ENCODE measurements at regions not wholly inside any gene's neighbourhood (a gene's known extent, or its start where the extent isn't known, plus 50 kb on each side); places are given as distances from the start of the nearest gene placed in this dataset.

GRCh38 chr1:163422738-163423404 is 101.1 kb downstream of the NUF2 start:
- ATAC-seq (ENCODE audit: poor library complexity) (no peak), DNase-seq (no peak)
- Mint-ChIP-seq H3K27me3 (peaks cover 4% of the 10 kb centered on the region), H3K27ac (no peak overlapping the region), H3K36me3 (ENCODE audit: low read depth) (no peaks in the 10 kb centered on the region), H3K9me3 (no peaks in the 10 kb centered on the region), H3K4me1 (ENCODE audit: low read depth) (no peaks in the 10 kb centered on the region), H3K4me3 (no peak overlapping the region)
- H3K27ac ChIP-seq (ENCODE audit: low read depth in 1 of 2, low read length in 2 of 2) = no peak overlapping the region
- no peaks in the 10 kb centered on the region for H3K4me1 ChIP-seq (ENCODE audit: insufficient read depth, low read length)
- CTCF ChIA-PET = no interaction called here
- H3K27me3 ChIP-seq (ENCODE audit: control insufficient read depth in 1 of 2, insufficient read depth in 2 of 2, low read length in 2 of 2) = peaks cover 0 to 5% of the 10 kb centered on the region in 2 experiments
- H3K4me3 ChIP-seq (ENCODE audit: low read length) = no peak overlapping the region
- POLR2A ChIA-PET = no interaction called here
- no peaks in the 10 kb centered on the region for H3K36me3 ChIP-seq (ENCODE audit: insufficient read depth, low read length)
- intact Hi-C loops (cut with DNase I, micrococcal nuclease) = no loop called here
- TF ChIP-seq CTCF (IDR thresholded peaks at IDR 0.05) = no peak
- H3K9me3 ChIP-seq (ENCODE audit: control insufficient read depth in 1 of 2, insufficient read depth in 1 of 2, low read length in 2 of 2) = peaks cover 0 to 7% of the 10 kb centered on the region in 2 experiments

GRCh38 chr1:163426505-163427251 is 104.9 kb downstream of the NUF2 start:
- TF ChIP-seq CTCF (IDR thresholded peaks at IDR 0.05) = no peak
- Mint-ChIP-seq H3K36me3 (ENCODE audit: low read depth) (no peaks in the 10 kb centered on the region), H3K4me3 (no peak overlapping the region), H3K27me3 (peaks cover 6% of the 10 kb centered on the region), H3K9me3 (no peaks in the 10 kb centered on the region), H3K4me1 (ENCODE audit: low read depth) (no peaks in the 10 kb centered on the region), H3K27ac (no peak overlapping the region)
- peaks cover 0 to 4% of the 10 kb centered on the region in 2 experiments for H3K9me3 ChIP-seq (ENCODE audit: control insufficient read depth in 1 of 2, insufficient read depth in 1 of 2, low read length in 2 of 2)
- CTCF ChIA-PET = no interaction called here
- H3K36me3 ChIP-seq (ENCODE audit: insufficient read depth, low read length) = no peaks in the 10 kb centered on the region
- ATAC-seq (ENCODE audit: poor library complexity) (no peak), DNase-seq (no peak)
- H3K4me1 ChIP-seq (ENCODE audit: insufficient read depth, low read length) = no peaks in the 10 kb centered on the region
- H3K4me3 ChIP-seq (ENCODE audit: low read length) = no peak overlapping the region
- H3K27me3 ChIP-seq (ENCODE audit: control insufficient read depth in 1 of 2, insufficient read depth in 2 of 2, low read length in 2 of 2) = no peaks in the 10 kb centered on the region
- no peak overlapping the region for H3K27ac ChIP-seq (ENCODE audit: low read depth in 1 of 2, low read length in 2 of 2)
- intact Hi-C loops (cut with DNase I, micrococcal nuclease) = no loop called here
- POLR2A ChIA-PET = no interaction called here

- Histone ChIP-seq H3K9me3 (ENCODE audit: control insufficient read depth in 1 of 2, insufficient read depth in 1 of 2, low read length in 2 of 2) (peaks cover 0 to 4% of the 10 kb centered on the region in 2 experiments), H3K4me3 (ENCODE audit: low read length) (no peak overlapping the region), H3K27ac (ENCODE audit: low read depth in 1 of 2, low read length in 2 of 2) (no peak overlapping the region), H3K36me3 (ENCODE audit: insufficient read depth, low read length) (no peaks in the 10 kb centered on the region), H3K4me1 (ENCODE audit: insufficient read depth, low read length) (no peaks in the 10 kb centered on the region), H3K27me3 (ENCODE audit: control insufficient read depth in 1 of 2, insufficient read depth in 2 of 2, low read length in 2 of 2) (no peaks in the 10 kb centered on the region)
- intact Hi-C loops (cut with DNase I, micrococcal nuclease) = no loop called here
- H3K9me3 Mint-ChIP-seq = no peaks in the 10 kb centered on the region
- no peak overlapping the region for H3K27ac Mint-ChIP-seq
- POLR2A ChIA-PET = no interaction called here
- peaks cover 6% of the 10 kb centered on the region for H3K27me3 Mint-ChIP-seq
- no peak for ATAC-seq (ENCODE audit: poor library complexity)
- DNase-seq = no peak
- no peak for TF ChIP-seq CTCF (IDR thresholded peaks at IDR 0.05)
- no peak overlapping the region for H3K4me3 Mint-ChIP-seq
- H3K36me3 Mint-ChIP-seq (ENCODE audit: low read depth) = no peaks in the 10 kb centered on the region
- H3K4me1 Mint-ChIP-seq (ENCODE audit: low read depth) = no peaks in the 10 kb centered on the region
- CTCF ChIA-PET = no interaction called here
Observed at GRCh38 chr1:163427279-163427678, 105.5 kb downstream of the NUF2 start.
